LNCAP (cell line): ENCODE measurements at regions not wholly inside any gene's neighbourhood (a gene's known extent, or its start where the extent isn't known, plus 50 kb on each side); places are given as distances from the start of the nearest gene placed in this dataset.

ENCODE experiments used
- TF ChIP-seq, protein P1 (sequence below): fragments of 450-650 bp; IDR thresholded peaks from 2 replicates; pipeline ENCODE4 v1.5.1; 2017; ENCODE audit warnings: mild to moderate bottlenecking

DNA sequence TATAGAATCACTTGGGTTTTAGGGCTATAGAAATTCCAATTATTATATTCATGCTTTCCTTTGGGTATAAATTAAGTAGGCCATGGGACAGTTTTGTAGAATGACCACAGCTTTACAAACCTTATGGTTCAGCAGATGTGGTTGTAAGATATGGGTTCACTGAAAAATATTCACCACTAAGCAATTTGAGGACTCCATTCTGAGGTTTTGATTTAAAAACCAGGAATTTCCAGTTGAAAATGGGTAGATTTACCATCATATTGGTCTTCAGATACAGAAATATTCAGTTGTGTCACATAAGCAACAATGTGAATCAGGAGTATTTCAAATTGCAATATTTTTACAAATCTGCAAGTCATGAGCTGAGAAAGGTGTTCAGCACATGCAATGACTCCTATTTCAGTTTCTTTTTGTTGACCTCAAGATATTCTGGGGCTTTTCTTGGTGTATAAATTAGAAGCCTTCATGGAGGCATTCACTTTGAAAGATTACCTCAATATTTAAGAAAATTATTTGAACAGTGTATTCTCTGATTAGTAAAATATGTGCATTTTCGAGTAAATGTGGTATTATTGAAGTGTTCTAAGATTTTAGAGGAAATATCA lies 218.4 kb upstream of the HCCS start:
- TF ChIP-seq, protein P1, sequence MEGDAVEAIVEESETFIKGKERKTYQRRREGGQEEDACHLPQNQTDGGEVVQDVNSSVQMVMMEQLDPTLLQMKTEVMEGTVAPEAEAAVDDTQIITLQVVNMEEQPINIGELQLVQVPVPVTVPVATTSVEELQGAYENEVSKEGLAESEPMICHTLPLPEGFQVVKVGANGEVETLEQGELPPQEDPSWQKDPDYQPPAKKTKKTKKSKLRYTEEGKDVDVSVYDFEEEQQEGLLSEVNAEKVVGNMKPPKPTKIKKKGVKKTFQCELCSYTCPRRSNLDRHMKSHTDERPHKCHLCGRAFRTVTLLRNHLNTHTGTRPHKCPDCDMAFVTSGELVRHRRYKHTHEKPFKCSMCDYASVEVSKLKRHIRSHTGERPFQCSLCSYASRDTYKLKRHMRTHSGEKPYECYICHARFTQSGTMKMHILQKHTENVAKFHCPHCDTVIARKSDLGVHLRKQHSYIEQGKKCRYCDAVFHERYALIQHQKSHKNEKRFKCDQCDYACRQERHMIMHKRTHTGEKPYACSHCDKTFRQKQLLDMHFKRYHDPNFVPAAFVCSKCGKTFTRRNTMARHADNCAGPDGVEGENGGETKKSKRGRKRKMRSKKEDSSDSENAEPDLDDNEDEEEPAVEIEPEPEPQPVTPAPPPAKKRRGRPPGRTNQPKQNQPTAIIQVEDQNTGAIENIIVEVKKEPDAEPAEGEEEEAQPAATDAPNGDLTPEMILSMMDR: no peak

DNA sequence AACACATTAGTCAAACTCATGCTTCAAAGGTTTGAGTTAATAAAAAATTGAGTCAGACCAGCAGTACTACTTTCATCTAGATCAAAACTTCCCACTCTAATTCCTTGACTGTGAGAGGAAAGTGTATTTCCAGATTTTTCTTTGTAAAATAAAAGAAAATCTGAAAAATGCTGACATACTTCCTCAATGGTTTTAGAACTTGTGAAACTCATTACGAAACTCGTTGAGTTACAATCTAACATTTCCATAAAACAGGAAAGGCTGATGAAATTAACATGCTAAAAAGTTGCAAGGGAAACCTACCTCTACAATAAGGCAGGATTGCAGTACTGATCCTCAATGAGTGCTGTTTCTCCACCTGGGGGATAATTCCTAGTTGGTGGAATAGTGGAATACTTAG lies 217.8 kb upstream of the HCCS start:
- TF ChIP-seq, protein P1: no peak

DNA sequence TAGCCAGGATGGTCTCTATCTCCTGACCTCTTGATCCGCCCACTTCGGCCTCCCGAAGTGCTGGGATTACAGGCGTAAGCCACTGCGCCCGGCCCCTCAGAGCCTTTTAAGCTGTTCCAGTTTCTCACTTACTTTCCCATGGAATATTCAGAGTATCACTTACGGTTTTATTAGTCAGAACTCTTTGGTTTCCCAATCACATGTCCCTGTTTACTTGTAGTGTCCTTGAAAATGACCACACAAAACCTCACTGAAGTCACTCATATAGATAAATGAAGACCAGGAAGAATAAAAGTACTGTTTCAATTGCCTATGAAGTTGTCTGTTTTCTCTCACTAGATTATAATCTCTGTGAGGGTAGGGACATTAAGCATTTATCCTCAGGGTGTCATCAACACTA lies 217.2 kb upstream of the HCCS start:
- TF ChIP-seq, protein P1: no peak

DNA sequence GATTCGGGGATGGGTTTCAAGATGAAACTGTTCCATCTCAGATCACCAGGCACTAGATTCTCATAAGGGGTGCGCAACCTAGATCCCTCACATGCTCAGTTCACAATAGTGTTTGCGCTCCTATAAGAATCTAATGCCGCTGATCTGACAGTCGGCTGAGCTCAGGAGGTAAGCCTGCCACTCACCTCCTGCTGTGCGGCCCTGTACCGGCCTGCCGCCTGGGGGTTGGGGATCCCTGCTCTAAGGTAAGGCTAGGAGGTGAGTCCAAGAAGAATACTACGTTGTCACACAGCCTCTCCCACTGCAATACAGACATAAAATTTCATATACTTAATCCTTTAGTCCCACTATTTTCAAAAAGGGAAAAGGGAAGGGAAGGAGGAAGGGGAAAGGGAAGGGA lies 213.4 kb upstream of the HCCS start:
- TF ChIP-seq, protein P1: no peak

DNA sequence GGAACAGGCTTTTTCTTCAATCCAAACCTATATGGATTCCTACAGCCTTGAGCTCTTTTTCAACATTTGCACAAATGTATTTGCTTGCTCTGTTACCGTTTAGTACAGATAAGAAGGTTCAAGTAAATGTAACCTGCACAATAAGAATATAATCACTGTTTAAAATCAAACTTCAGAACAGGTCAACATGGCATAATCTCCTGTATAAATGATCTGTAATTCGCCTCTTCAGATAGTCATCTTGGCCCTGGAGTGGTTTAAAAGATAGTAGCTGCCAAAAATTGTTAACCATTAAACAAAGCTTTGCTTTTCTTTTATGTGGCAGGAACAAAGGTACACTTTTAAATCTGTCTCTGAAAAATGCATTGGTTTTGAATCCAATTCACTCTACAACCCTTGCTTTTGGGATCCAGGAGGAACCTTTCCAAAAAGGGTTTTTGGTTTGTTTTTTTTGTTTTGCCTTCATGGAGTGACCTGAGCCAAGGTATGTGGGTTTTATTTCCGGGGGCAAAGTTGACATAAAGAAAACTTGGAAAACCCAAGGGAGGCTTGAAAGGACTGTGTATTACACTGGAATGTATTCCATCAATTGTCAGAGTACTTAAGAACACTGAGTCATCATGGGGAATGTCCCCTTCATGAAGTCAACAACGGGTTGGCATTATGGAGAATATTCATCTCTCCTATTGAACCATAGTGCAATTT lies 210.4 kb upstream of the HCCS start:
- TF ChIP-seq, protein P1: no peak

DNA sequence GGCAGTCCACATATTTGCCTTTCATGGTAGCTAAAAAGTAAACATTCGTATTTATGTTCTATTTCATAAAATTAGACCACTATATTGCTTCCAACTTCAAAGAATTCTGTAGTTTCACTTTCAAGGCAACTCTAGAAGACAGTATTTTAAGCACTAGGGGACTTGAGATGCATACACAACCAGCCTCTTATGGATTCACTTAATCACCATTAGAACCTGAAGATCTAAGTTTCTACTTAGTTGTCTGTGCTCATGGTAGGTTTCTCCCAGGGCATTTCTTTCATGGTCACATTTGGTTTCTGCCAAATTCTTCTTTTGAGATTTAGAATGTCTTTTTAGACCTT lies 209.9 kb upstream of the HCCS start:
- TF ChIP-seq, protein P1: no peak

DNA sequence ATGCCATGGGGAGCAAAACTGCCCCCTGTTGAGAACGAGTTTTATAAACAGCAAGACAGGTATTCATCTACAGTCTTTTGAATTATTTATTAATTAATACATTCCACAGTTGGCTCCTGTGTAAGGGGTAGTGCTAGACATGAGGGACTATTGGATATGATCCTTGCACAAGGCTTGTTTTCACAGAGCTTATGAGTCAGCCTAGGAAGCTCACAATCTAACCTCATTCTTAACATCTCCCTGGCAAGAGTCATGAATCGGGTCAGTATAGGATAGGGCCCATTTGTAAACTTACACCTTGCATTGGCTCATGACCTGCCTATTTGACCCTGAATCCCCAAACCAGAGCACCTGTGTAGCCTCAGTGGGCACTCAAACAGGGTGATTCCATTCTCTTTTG lies 209.1 kb upstream of the HCCS start:
- TF ChIP-seq, protein P1: no peak
